Hepatocyte (in vitro differentiated cells): ENCODE measurements at regions not wholly inside any gene's neighbourhood (a gene's known extent, or its start where the extent isn't known, plus 50 kb on each side); places are given as distances from the start of the nearest gene placed in this dataset.

Experiments used
- DNase-seq: peaks from one replicate; pipeline ENCODE4 v3.0.0-alpha.2; 2016; ENCODE audit warnings: low spot score
- H2AFZ ChIP-seq: fragments of 200-600 bp; sonication (generic); 2 replicates; pipeline ENCODE4 v1.6.0; 2016; ENCODE audit warnings: antibody characterized with exemption, mild to moderate bottlenecking
- H3K27ac ChIP-seq: fragments of 200-600 bp; sonication (generic); 2 replicates; pipeline ENCODE4 v1.5.1; 2016; ENCODE audit warnings: mild to moderate bottlenecking
- H3K27me3 ChIP-seq: fragments of 200-600 bp; sonication (generic); 2 replicates; pipeline ENCODE4 v1.6.1; 2016
- H3K36me3 ChIP-seq: fragments of 200-600 bp; sonication (generic); replicated peaks from 2 replicates; pipeline ENCODE4 v1.5.1; 2016; ENCODE audit warnings: low read depth; ENCODE audit not compliant: insufficient read depth
- H3K4me1 ChIP-seq: fragments of 200-600 bp; sonication (generic); 2 replicates; pipeline ENCODE4 v1.5.1; 2016; ENCODE audit warnings: mild to moderate bottlenecking, moderate library complexity; ENCODE audit not compliant: insufficient read depth
- H3K4me2 ChIP-seq: fragments of 200-600 bp; sonication (generic); 2 replicates; pipeline ENCODE4 v1.6.0; 2016
- H3K4me3 ChIP-seq: fragments of 200-600 bp; sonication (generic); 2 replicates; pipeline ENCODE4 v1.5.1; 2016; ENCODE audit warnings: mild to moderate bottlenecking
- H3K79me2 ChIP-seq: fragments of 200-600 bp; sonication (generic); 2 replicates; pipeline ENCODE4 v1.6.0; 2017; ENCODE audit warnings: mild to moderate bottlenecking
- H3K9me2 ChIP-seq: fragments of 200-600 bp; sonication (generic); replicated peaks from 2 replicates; pipeline ENCODE4 v1.6.0; 2017; ENCODE audit warnings: mild to moderate bottlenecking; ENCODE audit not compliant: insufficient read depth
- H3K9me3 ChIP-seq: fragments of 200-600 bp; sonication (generic); 2 replicates; pipeline ENCODE4 v1.5.1; 2016; ENCODE audit warnings: low read depth, mild to moderate bottlenecking
- H4K20me1 ChIP-seq: fragments of 200-600 bp; sonication (generic); 2 replicates; pipeline ENCODE4 v1.6.0; 2016; ENCODE audit warnings: mild to moderate bottlenecking; ENCODE audit not compliant: insufficient read depth, poor library complexity, severe bottlenecking
- CTCF ChIP-seq: fragments of 200-600 bp; sonication (generic); IDR thresholded peaks from 2 replicates; pipeline ENCODE4 v1.5.1; 2016; ENCODE audit warnings: antibody characterized with exemption, mild to moderate bottlenecking; ENCODE audit not compliant: poor library complexity
- EZH2 ChIP-seq: fragments of 200-600 bp; sonication (generic); IDR thresholded peaks from 2 replicates; pipeline ENCODE4 v1.6.1; 2016; ENCODE audit warnings: antibody characterized with exemption, mild to moderate bottlenecking, borderline replicate concordance
- EZH2phosphoT487 ChIP-seq: fragments of 200-600 bp; sonication (generic); IDR thresholded peaks from one replicate; pipeline ENCODE4 v1.6.1; 2018; ENCODE audit warnings: antibody characterized with exemption, mild to moderate bottlenecking, low read depth, moderate library complexity; ENCODE audit not compliant: unreplicated experiment, severe bottlenecking
- WGBS: methylation state at CpG from one replicate; pipeline ENCODE4 v1.1.6; 2016; ENCODE audit warnings: low lambda C conversion rate; ENCODE audit errors: missing lambda C conversion rate; 5-methylcytosine and 5-hydroxymethylcytosine counted together

- H3K27me3 ChIP-seq = no peaks in the 10 kb centered on the region
- no peaks in the 10 kb centered on the region for H3K36me3 ChIP-seq
- H3K4me2 ChIP-seq = no peak overlapping the region
- H3K4me1 ChIP-seq = no peaks in the 10 kb centered on the region
- H4K20me1 ChIP-seq = no peaks in the 10 kb centered on the region
- no peaks in the 10 kb centered on the region for H3K9me3 ChIP-seq
- no peaks in the 10 kb centered on the region for H3K9me2 ChIP-seq
- H3K27ac ChIP-seq = no peak overlapping the region
- TF ChIP-seq CTCF (no peak), EZH2 (no peak), EZH2phosphoT487 (no peak)
- no peak for DNase-seq
- no peak overlapping the region for H3K4me3 ChIP-seq
- 83% methylated on average over 7 of the region's 7 CpGs for WGBS
- no peaks in the 10 kb centered on the region for H3K79me2 ChIP-seq
- no peak overlapping the region for H2AFZ ChIP-seq
Measured at GRCh38 chr2:64711252-64711800, 57.6 kb upstream of the SERTAD2 start.

- H3K27ac ChIP-seq = no peak overlapping the region
- H3K4me2 ChIP-seq = no peak overlapping the region
- H3K27me3 ChIP-seq = no peaks in the 10 kb centered on the region
- WGBS = 97% methylated on average over 2 of the region's 2 CpGs
- no peak overlapping the region for H2AFZ ChIP-seq
- no peaks in the 10 kb centered on the region for H3K9me2 ChIP-seq
- H4K20me1 ChIP-seq = no peaks in the 10 kb centered on the region
- H3K36me3 ChIP-seq = no peaks in the 10 kb centered on the region
- H3K4me3 ChIP-seq = no peak overlapping the region
- DNase-seq = no peak
- H3K4me1 ChIP-seq = no peaks in the 10 kb centered on the region
- TF ChIP-seq EZH2 (no peak), EZH2phosphoT487 (no peak), CTCF (no peak)
- no peaks in the 10 kb centered on the region for H3K79me2 ChIP-seq
- H3K9me3 ChIP-seq = no peaks in the 10 kb centered on the region
Measured at GRCh38 chr2:64713686-64714085, 60.0 kb upstream of the SERTAD2 start.

- Histone ChIP-seq H3K9me2 (no peaks in the 10 kb centered on the region), H3K79me2 (peaks cover 5% of the 10 kb centered on the region), H3K27me3 (no peaks in the 10 kb centered on the region), H2AFZ (no peak overlapping the region), H4K20me1 (no peaks in the 10 kb centered on the region), H3K9me3 (no peaks in the 10 kb centered on the region), H3K27ac (no peak overlapping the region), H3K4me2 (no peak overlapping the region), H3K4me3 (no peak overlapping the region), H3K4me1 (peaks cover 9% of the 10 kb centered on the region), H3K36me3 (no peaks in the 10 kb centered on the region)
- TF ChIP-seq CTCF (no peak), EZH2 (no peak), EZH2phosphoT487 (no peak)
- 95% methylated on average over 7 of the region's 7 CpGs for WGBS
- no peak for DNase-seq
Measured at GRCh38 chr2:64716569-64716968, 62.9 kb upstream of the SERTAD2 start.

GRCh38 chr2:64718250-64718885 lies 64.7 kb upstream of the SERTAD2 start:
- Histone ChIP-seq H3K27ac (no peak overlapping the region), H3K9me2 (no peaks in the 10 kb centered on the region), H4K20me1 (no peaks in the 10 kb centered on the region), H3K4me1 (peaks cover 13% of the 10 kb centered on the region), H3K79me2 (peaks cover 5% of the 10 kb centered on the region), H3K27me3 (no peaks in the 10 kb centered on the region), H2AFZ (no peak overlapping the region), H3K4me2 (no peak overlapping the region), H3K4me3 (no peak overlapping the region), H3K9me3 (no peaks in the 10 kb centered on the region), H3K36me3 (no peaks in the 10 kb centered on the region)
- no peak for DNase-seq
- 74% methylated on average over 4 of the region's 4 CpGs for WGBS
- TF ChIP-seq EZH2phosphoT487 (no peak), EZH2 (no peak), CTCF (no peak)
